Natural killer cell (primary cell): ENCODE measurements at regions not wholly inside any gene's neighbourhood (a gene's known extent, or its start where the extent isn't known, plus 50 kb on each side); places are given as distances from the start of the nearest gene placed in this dataset.

Source experiments
- ATAC-seq, 3 donors: fragments of 150-1000 bp in 2 of 3; fragments of 200-7000 bp in 1 of 3; cut with Tn5 transposase; 1 replicate in 1 of 3; 2 replicates in 2 of 3; pipeline ENCODE4 v1.10.0; 2021; ENCODE audit warnings: mild to moderate bottlenecking in 2 of 3, moderate library complexity in 2 of 3
- DNase-seq, 2 donors: peaks; one replicate each; pipeline versions ENCODE4 v3.0.0 to v3.0.0-alpha.2; 2013 to 2021; ENCODE audit warnings: mixed read lengths in 1 of 2
- H3K27ac ChIP-seq: one replicate; pipeline ENCODE4 v1.5.1; 2013; ENCODE audit warnings: mild to moderate bottlenecking, low read length
- H3K27me3 ChIP-seq: one replicate; pipeline ENCODE4 v1.6.1; 2013; ENCODE audit warnings: low read length; ENCODE audit not compliant: control insufficient read depth, insufficient read depth
- H3K36me3 ChIP-seq: one replicate; pipeline ENCODE4 v1.6.1; 2013; ENCODE audit warnings: low read length; ENCODE audit not compliant: control insufficient read depth, insufficient read depth
- H3K4me1 ChIP-seq: one replicate; pipeline ENCODE4 v1.6.1; 2013; ENCODE audit warnings: low read length; ENCODE audit not compliant: control insufficient read depth, insufficient read depth
- H3K4me3 ChIP-seq: one replicate; pipeline ENCODE4 v1.5.1; 2013; ENCODE audit warnings: low read length
- H3K9me3 ChIP-seq: one replicate; pipeline ENCODE4 v1.6.1; 2013; ENCODE audit warnings: low read length; ENCODE audit not compliant: control insufficient read depth, insufficient read depth
- H3K27ac Mint-ChIP-seq, 2 donors: one replicate each; pipeline ENCODE4 v1.8.0; 2022; ENCODE audit warnings: mild to moderate bottlenecking in 2 of 2, mixed read lengths in 2 of 2, moderate library complexity in 1 of 2
- H3K27me3 Mint-ChIP-seq, 2 donors: one replicate each; pipeline ENCODE4 v1.8.0; 2022; ENCODE audit warnings: low read depth in 2 of 2, mixed read lengths in 2 of 2
- H3K36me3 Mint-ChIP-seq: one replicate; pipeline ENCODE4 v1.8.0; 2022; ENCODE audit warnings: mixed read lengths
- H3K4me1 Mint-ChIP-seq, 2 donors: one replicate each; pipeline ENCODE4 v1.8.0; 2022; ENCODE audit warnings: mixed read lengths in 2 of 2
- H3K4me3 Mint-ChIP-seq: one replicate; pipeline ENCODE4 v1.8.0; 2022; ENCODE audit warnings: mild to moderate bottlenecking, moderate library complexity, mixed read lengths
- H3K9me3 Mint-ChIP-seq, 2 donors: one replicate each; pipeline ENCODE4 v1.8.0; 2022; ENCODE audit warnings: mixed read lengths in 2 of 2
- CTCF ChIP-seq: fragments of 200-600 bp; IDR thresholded peaks from one replicate; pipeline ENCODE4 v1.8.0; 2022; ENCODE audit warnings: antibody characterized with exemption
- WGBS: methylation state at CpG from one replicate; pipeline ENCODE4 v1.1.7; 2013; ENCODE audit warnings: missing lambda C conversion rate; ENCODE audit not compliant: insufficient coverage; 5-methylcytosine and 5-hydroxymethylcytosine counted together
- intact Hi-C: fragments of 100-400 bp; cut with micrococcal nuclease; formaldehyde crosslinking; loops from one replicate; pipeline ENCODE4 v1.14.2; 2022

- no peak for TF ChIP-seq CTCF
- H3K4me3 Mint-ChIP-seq, result no peak overlapping the region
- no peaks in the 10 kb centered on the region for H3K36me3 ChIP-seq
- no peak overlapping the region for H3K4me3 ChIP-seq
- peaks cover 32 to 45% of the 10 kb centered on the region in 2 donors for H3K27me3 Mint-ChIP-seq
- no peaks in the 10 kb centered on the region for H3K4me1 Mint-ChIP-seq
- no peaks in the 10 kb centered on the region for H3K9me3 ChIP-seq
- intact Hi-C loops, result no loop called here
- ATAC-seq (no peak), DNase-seq (no peak)
- no peak overlapping the region for H3K27ac ChIP-seq
- H3K27ac Mint-ChIP-seq, result no peak overlapping the region
- H3K27me3 ChIP-seq, result peaks cover 11% of the 10 kb centered on the region
- H3K9me3 Mint-ChIP-seq, result no peaks in the 10 kb centered on the region
- WGBS, result 73% methylated on average over 8 of the region's 8 CpGs
- no peaks in the 10 kb centered on the region for H3K36me3 Mint-ChIP-seq
- H3K4me1 ChIP-seq, result no peaks in the 10 kb centered on the region
Observed at GRCh38 chr12:53825246-53826081, 73.7 kb upstream of the CISTR start.

GRCh38 chr12:53827306-53827705, 75.5 kb upstream of the CISTR start:
- intact Hi-C loops, result no loop called here
- Mint-ChIP-seq H3K27me3 (peaks cover 23 to 44% of the 10 kb centered on the region in 2 donors), H3K9me3 (no peaks in the 10 kb centered on the region)

GRCh38 chr12:53828598-53828997, 76.8 kb upstream of the CISTR start:
- no peak for DNase-seq
- no peak overlapping the region for H3K4me3 ChIP-seq
- no peak overlapping the region for H3K27ac ChIP-seq
- ATAC-seq, result no peak
- H3K27me3 ChIP-seq, result peaks cover 9% of the 10 kb centered on the region
- TF ChIP-seq CTCF, result no peak
- no peak overlapping the region for H3K27ac Mint-ChIP-seq
- no peaks in the 10 kb centered on the region for H3K4me1 Mint-ChIP-seq
- peaks cover 26 to 57% of the 10 kb centered on the region in 2 donors for H3K27me3 Mint-ChIP-seq
- H3K36me3 Mint-ChIP-seq, result no peaks in the 10 kb centered on the region
- H3K36me3 ChIP-seq, result no peaks in the 10 kb centered on the region
- intact Hi-C loops, result no loop called here
- no peaks in the 10 kb centered on the region for H3K9me3 Mint-ChIP-seq
- H3K9me3 ChIP-seq, result no peaks in the 10 kb centered on the region
- WGBS, result 81% methylated on average over 2 of the region's 2 CpGs
- no peaks in the 10 kb centered on the region for H3K4me1 ChIP-seq
- H3K4me3 Mint-ChIP-seq, result no peak overlapping the region

More at GRCh38 chr12:53827306-53827705, 75.5 kb upstream of the CISTR start:
- Histone ChIP-seq H3K9me3 (no peaks in the 10 kb centered on the region), H3K4me3 (no peak overlapping the region), H3K27ac (no peak overlapping the region), H3K36me3 (no peaks in the 10 kb centered on the region), H3K27me3 (peaks cover 9% of the 10 kb centered on the region), H3K4me1 (no peaks in the 10 kb centered on the region)
- no peak for TF ChIP-seq CTCF
- ATAC-seq, result no peak
- Mint-ChIP-seq H3K36me3 (no peaks in the 10 kb centered on the region), H3K4me3 (no peak overlapping the region), H3K4me1 (no peaks in the 10 kb centered on the region), H3K27ac (no peak overlapping the region)
- DNase-seq, result no peak
